ENCODE measurements at regions not wholly inside any gene's neighbourhood (a gene's known extent, or its start where the extent isn't known, plus 50 kb on each side); places are given as distances from the start of the nearest gene placed in this dataset.
"Not testable (repeated sequence)": the region's sequence is repeated elsewhere in the genome, so short reads cannot be mapped to it uniquely, and the experiment has no call there.

DNA sequence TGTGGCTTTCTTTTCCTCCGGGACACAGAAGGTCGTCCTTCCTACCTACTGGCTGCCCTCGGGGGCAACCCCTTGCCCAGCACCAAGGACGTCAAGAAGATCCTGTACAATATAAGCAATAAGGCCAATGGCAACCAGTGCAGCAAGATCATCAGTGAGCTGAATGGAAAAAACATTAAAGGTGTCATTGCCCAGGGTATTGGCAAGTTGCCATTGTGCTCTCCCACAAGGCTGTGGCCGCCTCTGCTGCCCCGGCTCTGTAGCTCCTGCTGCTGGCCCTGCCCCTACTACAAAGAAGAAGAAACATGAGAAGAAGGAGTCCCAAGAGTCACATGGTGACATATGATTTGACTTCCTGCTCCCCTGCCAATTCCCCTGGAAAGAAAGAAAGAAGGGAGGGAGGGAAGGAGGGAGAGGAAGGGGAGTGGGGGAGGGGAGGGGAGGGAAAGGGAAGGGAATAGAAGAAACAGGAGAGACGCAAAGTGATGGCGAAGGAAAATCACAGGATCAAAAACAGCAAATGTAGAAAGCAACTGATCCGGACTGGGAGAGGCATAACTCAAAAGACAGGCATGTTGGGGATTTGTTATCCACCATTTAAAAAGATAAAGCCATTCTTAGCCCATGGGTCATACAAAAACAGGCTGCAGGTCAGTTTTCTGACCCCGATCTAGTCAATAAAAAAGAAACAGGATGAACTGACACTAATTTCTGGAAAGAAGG is 61.3 kb upstream of the RESF1 start:
- intact Hi-C loops (cut with micrococcal nuclease): no loop called here
- CTCF ChIA-PET: interaction anchor here (1.0 kb wide), 2 partner anchors 173 to 215 kb away, joined by 3 to 4 read pairs; no protein-coding TSS in a partner anchor
- peak; percentile 53 for DNase-seq (ENCODE audit: low read depth, low spot score)

DNA sequence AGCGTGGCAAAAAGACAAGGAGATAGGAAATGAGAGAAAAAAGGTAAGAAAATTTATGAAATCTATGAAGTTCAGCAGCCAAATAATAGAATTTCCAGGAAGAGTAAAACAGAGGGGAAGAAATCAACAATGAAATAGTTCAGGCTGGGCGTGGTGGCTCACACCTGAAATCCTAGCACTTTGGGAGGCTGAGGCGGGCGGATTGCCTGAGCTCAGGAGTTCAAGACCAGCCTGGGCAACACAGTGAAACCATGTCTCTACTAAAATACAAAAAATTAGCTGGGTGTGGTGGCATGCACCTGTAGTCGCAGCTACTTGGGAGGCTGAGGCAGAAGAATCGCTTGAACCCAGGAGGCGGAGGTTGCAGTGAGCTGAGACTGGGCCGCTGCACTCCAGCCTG is 62.1 kb upstream of the RESF1 start:
- POLR2A ChIA-PET; H3K27me3 ChIP-seq (ENCODE audit: control insufficient read depth in 2 of 2, insufficient read depth in 2 of 2, low read length in 2 of 2); FAIRE-seq; H3K36me3 ChIP-seq (ENCODE audit: control insufficient read depth in 2 of 2, extremely low read depth in 1 of 2, insufficient read depth in 2 of 2, low read length in 2 of 2); H3K9me1 ChIP-seq (replicated peaks; ENCODE audit: control insufficient read depth, extremely low read depth, insufficient read depth, low read length); H2AFZ ChIP-seq (ENCODE audit: low read depth, low read length); H4K20me1 ChIP-seq (replicated peaks; ENCODE audit: control insufficient read depth, extremely low read depth, insufficient read depth, low read length); intact Hi-C loops (cut with micrococcal nuclease); BruUV-seq (replicated peaks); DNase-seq (ENCODE audit: low read depth, low spot score); H3K79me2 ChIP-seq (ENCODE audit: control insufficient read depth, insufficient read depth, low read length); dilution Hi-C loops (cut with MboI; ENCODE audit: extremely low pct_ligation_motif_present, low sequenced_read_pairs); H3K9me3 ChIP-seq (replicated peaks; ENCODE audit: control insufficient read depth, insufficient read depth, low read length): not testable (repeated sequence)
- H3K4me1 ChIP-seq (ENCODE audit: control insufficient read depth, extremely low read depth, insufficient read depth, low read length): peaks cover 18% of the 10 kb centered on the region
- peak overlapping the region; percentile 55 for H3K9ac ChIP-seq (replicated peaks; ENCODE audit: extremely low read depth, insufficient read depth, low read length)
- CTCF ChIA-PET: interaction anchor here (0.9 to 1.0 kb wide), 2 partner anchors 17 to 62 kb away, joined by 3 to 4 read pairs; partner anchors contain the start of gene RESF1
- H3K27ac ChIP-seq (ENCODE audit: insufficient read depth, low read depth, low read length): peak overlapping the region; percentile 74
- peak overlapping the region in 1 of 3 experiments; percentile 30 for H3K4me3 ChIP-seq (replicated peaks in 1 of 3; ENCODE audit: insufficient read depth in 1 of 3, low read depth in 1 of 3, low read length in 3 of 3)
- peak overlapping the region; percentile 60 for H3K4me2 ChIP-seq (ENCODE audit: insufficient read depth, low read length)

More for the DNA sequence above, 61.3 kb upstream of the RESF1 start:
- H3K27me3 ChIP-seq (ENCODE audit: control insufficient read depth in 2 of 2, insufficient read depth in 2 of 2, low read length in 2 of 2): no peaks in the 10 kb centered on the region
- no TSS peak for BruUV-seq (replicated peaks)
- H3K9ac ChIP-seq (replicated peaks; ENCODE audit: extremely low read depth, insufficient read depth, low read length): no peak overlapping the region
- H2AFZ ChIP-seq (ENCODE audit: low read depth, low read length): peak overlapping the region; percentile 0
- H3K36me3 ChIP-seq (ENCODE audit: control insufficient read depth in 2 of 2, extremely low read depth in 1 of 2, insufficient read depth in 2 of 2, low read length in 2 of 2): no peaks in the 10 kb centered on the region
- no peak overlapping the region for H3K4me2 ChIP-seq (ENCODE audit: insufficient read depth, low read length)
- peak; percentile 59 for FAIRE-seq
- no peak overlapping the region for H3K27ac ChIP-seq (ENCODE audit: insufficient read depth, low read depth, low read length)
- POLR2A ChIA-PET: interaction anchor here (0.7 kb wide), 1 partner anchor 149 kb away, joined by 8 read pairs; no protein-coding TSS in a partner anchor
- H3K4me1 ChIP-seq (ENCODE audit: control insufficient read depth, extremely low read depth, insufficient read depth, low read length): peaks cover 18% of the 10 kb centered on the region
- H3K79me2 ChIP-seq (ENCODE audit: control insufficient read depth, insufficient read depth, low read length): no peaks in the 10 kb centered on the region
- H3K9me1 ChIP-seq (replicated peaks; ENCODE audit: control insufficient read depth, extremely low read depth, insufficient read depth, low read length): no peaks in the 10 kb centered on the region
- TF ChIP-seq POLR2AphosphoS5 (IDR thresholded peaks at IDR 0.05; ENCODE audit: insufficient read depth, low read depth, low read length) (no peak), MYC (IDR thresholded peaks at IDR 0.05; ENCODE audit: low read depth, low read length) (no peak), GATA2 (IDR thresholded peaks at IDR 0.05; ENCODE audit: insufficient read depth, insufficient read length, low read depth, low read length) (no peak), JUN (IDR thresholded peaks at IDR 0.05; ENCODE audit: borderline replicate concordance, insufficient read depth, insufficient read length, low read depth) (no peak), FOS (IDR thresholded peaks at IDR 0.05; ENCODE audit: borderline replicate concordance, insufficient read depth, low read length) (no peak), POLR2A (IDR thresholded peaks at IDR 0.05; ENCODE audit: low read depth, low read length) (no peak), MAX (IDR thresholded peaks at IDR 0.05; ENCODE audit: insufficient read depth, insufficient read length) (no peak), EZH2 (IDR thresholded peaks at IDR 0.05; ENCODE audit: borderline replicate concordance, low read depth, low read length, severe bottlenecking) (no peak)
- TF ChIP-seq, protein P1, sequence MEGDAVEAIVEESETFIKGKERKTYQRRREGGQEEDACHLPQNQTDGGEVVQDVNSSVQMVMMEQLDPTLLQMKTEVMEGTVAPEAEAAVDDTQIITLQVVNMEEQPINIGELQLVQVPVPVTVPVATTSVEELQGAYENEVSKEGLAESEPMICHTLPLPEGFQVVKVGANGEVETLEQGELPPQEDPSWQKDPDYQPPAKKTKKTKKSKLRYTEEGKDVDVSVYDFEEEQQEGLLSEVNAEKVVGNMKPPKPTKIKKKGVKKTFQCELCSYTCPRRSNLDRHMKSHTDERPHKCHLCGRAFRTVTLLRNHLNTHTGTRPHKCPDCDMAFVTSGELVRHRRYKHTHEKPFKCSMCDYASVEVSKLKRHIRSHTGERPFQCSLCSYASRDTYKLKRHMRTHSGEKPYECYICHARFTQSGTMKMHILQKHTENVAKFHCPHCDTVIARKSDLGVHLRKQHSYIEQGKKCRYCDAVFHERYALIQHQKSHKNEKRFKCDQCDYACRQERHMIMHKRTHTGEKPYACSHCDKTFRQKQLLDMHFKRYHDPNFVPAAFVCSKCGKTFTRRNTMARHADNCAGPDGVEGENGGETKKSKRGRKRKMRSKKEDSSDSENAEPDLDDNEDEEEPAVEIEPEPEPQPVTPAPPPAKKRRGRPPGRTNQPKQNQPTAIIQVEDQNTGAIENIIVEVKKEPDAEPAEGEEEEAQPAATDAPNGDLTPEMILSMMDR (IDR thresholded peaks at IDR 0.05; ENCODE audit: extremely low read depth in 1 of 2, insufficient read depth in 1 of 2, low read depth in 1 of 2, low read length in 2 of 2): no peak
- no peak overlapping the region for H3K4me3 ChIP-seq (replicated peaks in 1 of 3; ENCODE audit: insufficient read depth in 1 of 3, low read depth in 1 of 3, low read length in 3 of 3)
- no peaks in the 10 kb centered on the region for H4K20me1 ChIP-seq (replicated peaks; ENCODE audit: control insufficient read depth, extremely low read depth, insufficient read depth, low read length)
- dilution Hi-C loops (cut with MboI; ENCODE audit: extremely low pct_ligation_motif_present, low sequenced_read_pairs): no loop called here
- no peaks in the 10 kb centered on the region for H3K9me3 ChIP-seq (replicated peaks; ENCODE audit: control insufficient read depth, insufficient read depth, low read length)

Data from endothelial cell of umbilical vein (primary cell).